DOHH2 (cell line): ENCODE measurements at regions not wholly inside any gene's neighbourhood (a gene's known extent, or its start where the extent isn't known, plus 50 kb on each side); places are given as distances from the start of the nearest gene placed in this dataset.

ENCODE experiments used
- CTCF ChIP-seq: fragments of 200-600 bp; sonication (generic); IDR thresholded peaks from one replicate; pipeline ENCODE4 v1.5.1; 2014; ENCODE audit warnings: antibody characterized with exemption, mild to moderate bottlenecking, low read depth, low read length; ENCODE audit not compliant: poor library complexity, severe bottlenecking
- EZH2phosphoT487 ChIP-seq: fragments of 200-600 bp; sonication (generic); IDR thresholded peaks from 2 replicates; pipeline ENCODE4 v1.6.1; 2017; ENCODE audit warnings: borderline replicate concordance, mild to moderate bottlenecking, antibody characterized with exemption, low read length, moderate library complexity, mixed read lengths

GRCh38 chr2:15790838-15791237 is 149.5 kb upstream of the MYCN start:
- TF ChIP-seq CTCF (no peak), EZH2phosphoT487 (no peak)
